Right lobe of liver (tissue), 6 donors: ENCODE measurements at regions not wholly inside any gene's neighbourhood (a gene's known extent, or its start where the extent isn't known, plus 50 kb on each side); places are given as distances from the start of the nearest gene placed in this dataset.
"Not testable (repeated sequence)": the region's sequence is repeated elsewhere in the genome, so short reads cannot be mapped to it uniquely, and the experiment has no call there.

ENCODE experiments used
- ATAC-seq, 4 donors: fragments of 200-7000 bp; cut with Tn5 transposase; one replicate each; pipeline ENCODE4 v1.9.1; 2020; ENCODE audit warnings: mild to moderate bottlenecking in 4 of 4, moderate library complexity in 4 of 4
- DNase-seq, 3 donors: peaks; one replicate each; pipeline ENCODE4 v3.0.0-alpha.2; 2020
- H3K27ac ChIP-seq, 3 donors: fragments of 200-600 bp; one replicate each; pipeline ENCODE4 v1.8.0; 2022
- H3K27me3 ChIP-seq, 2 donors: fragments of 200-600 bp; one replicate each; pipeline ENCODE4 v1.8.0; 2022
- H3K36me3 ChIP-seq, 4 donors: fragments of 200-600 bp; sonication (generic) in 1 of 4; one replicate each; pipeline versions ENCODE4 v1.5.1 to v1.8.0; 2017 to 2022; ENCODE audit warnings: control low read depth in 1 of 4
- H3K4me1 ChIP-seq, 4 donors: fragments of 200-600 bp; sonication (generic) in 1 of 4; one replicate each; pipeline versions ENCODE4 v1.5.1 to v1.8.0; 2017 to 2022; ENCODE audit warnings: control low read depth in 1 of 4
- H3K4me3 ChIP-seq, 3 donors: fragments of 200-600 bp; one replicate each; pipeline ENCODE4 v1.8.0; 2022
- H3K9me3 ChIP-seq, 4 donors: fragments of 200-600 bp; sonication (generic) in 1 of 4; one replicate each; pipeline versions ENCODE4 v1.5.1 to v1.8.0; 2017 to 2022; ENCODE audit warnings: control low read depth in 1 of 4
- WGBS: methylation state at CpG from one replicate; pipeline ENCODE4 v1.1.6; 2018; ENCODE audit warnings: low coverage, low lambda C conversion rate; ENCODE audit not compliant: insufficient coverage; ENCODE audit errors: missing lambda C conversion rate; 5-methylcytosine and 5-hydroxymethylcytosine counted together
- intact Hi-C, 2 donors: fragments of 100-400 bp; cut with DNase I; formaldehyde crosslinking; loops; one replicate each; pipeline versions ENCODE4 v1.11.2 to v1.14.1; 2022
- donor health status: DM: no; HTN: yes; CAD: no.
- donor health status: DM: no; HTN: no; CAD: no.
- donor health status: DM: no; HTN: no; CAD: no.
- donor health status: DM: no; HTN: yes; CAD: no.
- donor health status: DM: no; HTN: yes; CAD: no.

- H3K4me1 ChIP-seq, H3K4me3 ChIP-seq, H3K36me3 ChIP-seq, DNase-seq, ATAC-seq, H3K27ac ChIP-seq, intact Hi-C loops, H3K9me3 ChIP-seq, H3K27me3 ChIP-seq: not testable (repeated sequence)
- WGBS: 82% methylated on average over 9 of the region's 11 CpGs
Measured at GRCh38 chr12:8282181-8282580, 54.8 kb upstream of the FAM90A1 start.

GRCh38 chr12:8285681-8286080 lies 58.3 kb upstream of the FAM90A1 start:
- 89% methylated on average over 6 of the region's 10 CpGs for WGBS
- DNase-seq, H3K4me1 ChIP-seq, intact Hi-C loops, H3K27me3 ChIP-seq, H3K36me3 ChIP-seq, H3K27ac ChIP-seq, ATAC-seq, H3K4me3 ChIP-seq, H3K9me3 ChIP-seq: not testable (repeated sequence)

GRCh38 chr12:8291764-8292163 lies 64.3 kb upstream of the FAM90A1 start:
- H3K36me3 ChIP-seq, DNase-seq, intact Hi-C loops, H3K27me3 ChIP-seq, H3K4me3 ChIP-seq, ATAC-seq, H3K9me3 ChIP-seq, H3K27ac ChIP-seq, H3K4me1 ChIP-seq: not testable (repeated sequence)
- 79% methylated on average over 4 of the region's 11 CpGs for WGBS

- H3K27ac ChIP-seq, H3K9me3 ChIP-seq, H3K4me1 ChIP-seq, H3K27me3 ChIP-seq, ATAC-seq, H3K4me3 ChIP-seq, intact Hi-C loops, H3K36me3 ChIP-seq, DNase-seq: not testable (repeated sequence)
- WGBS: 76% methylated on average over 5 of the region's 7 CpGs
Measured at GRCh38 chr12:8294662-8295061, 67.2 kb upstream of the FAM90A1 start.

- H3K9me3 ChIP-seq, H3K27ac ChIP-seq, ATAC-seq, intact Hi-C loops, H3K36me3 ChIP-seq, H3K4me1 ChIP-seq, H3K27me3 ChIP-seq, DNase-seq, H3K4me3 ChIP-seq: not testable (repeated sequence)
- WGBS: 27% methylated on average over 3 of the region's 10 CpGs
Measured at GRCh38 chr12:8308611-8309010, 81.2 kb upstream of the FAM90A1 start.

- H3K4me3 ChIP-seq, H3K9me3 ChIP-seq, ATAC-seq, H3K27ac ChIP-seq, H3K36me3 ChIP-seq, H3K27me3 ChIP-seq, DNase-seq, intact Hi-C loops, H3K4me1 ChIP-seq: not testable (repeated sequence)
- WGBS: 89% methylated on average over 4 of the region's 4 CpGs
Measured at GRCh38 chr12:8315997-8316396, 88.6 kb upstream of the FAM90A1 start.

GRCh38 chr12:8317675-8318074 lies 90.3 kb upstream of the FAM90A1 start:
- 48% methylated on average over 5 of the region's 5 CpGs for WGBS
- DNase-seq, H3K27me3 ChIP-seq, H3K9me3 ChIP-seq, intact Hi-C loops, H3K4me3 ChIP-seq, H3K36me3 ChIP-seq, H3K27ac ChIP-seq, H3K4me1 ChIP-seq, ATAC-seq: not testable (repeated sequence)

- ATAC-seq, DNase-seq, H3K27ac ChIP-seq, H3K4me1 ChIP-seq, H3K27me3 ChIP-seq, H3K9me3 ChIP-seq, H3K36me3 ChIP-seq, H3K4me3 ChIP-seq, intact Hi-C loops: not testable (repeated sequence)
- WGBS: 33% methylated on average over 9 of the region's 11 CpGs
Measured at GRCh38 chr12:8320251-8320730, 92.9 kb upstream of the FAM90A1 start.

GRCh38 chr12:8320791-8321370 lies 93.5 kb upstream of the FAM90A1 start:
- WGBS: 66% methylated on average over 5 of the region's 7 CpGs
- intact Hi-C loops, H3K27ac ChIP-seq, DNase-seq, ATAC-seq, H3K36me3 ChIP-seq, H3K9me3 ChIP-seq, H3K4me1 ChIP-seq, H3K4me3 ChIP-seq, H3K27me3 ChIP-seq: not testable (repeated sequence)

- intact Hi-C loops, H3K4me3 ChIP-seq, H3K4me1 ChIP-seq, H3K36me3 ChIP-seq, DNase-seq, H3K27ac ChIP-seq, H3K9me3 ChIP-seq, H3K27me3 ChIP-seq, ATAC-seq: not testable (repeated sequence)
- 83% methylated on average over 2 of the region's 4 CpGs for WGBS
Measured at GRCh38 chr12:8325145-8325839, 97.9 kb upstream of the FAM90A1 start.

GRCh38 chr12:8328835-8329234 lies 101.4 kb upstream of the FAM90A1 start:
- H3K27me3 ChIP-seq, H3K9me3 ChIP-seq, H3K36me3 ChIP-seq, H3K27ac ChIP-seq, DNase-seq, ATAC-seq, intact Hi-C loops, H3K4me1 ChIP-seq, H3K4me3 ChIP-seq: not testable (repeated sequence)
- WGBS: 53% methylated on average over 3 of the region's 3 CpGs

GRCh38 chr12:8332373-8332772 lies 105.0 kb upstream of the FAM90A1 start:
- H3K4me3 ChIP-seq, intact Hi-C loops, H3K27me3 ChIP-seq, H3K9me3 ChIP-seq, H3K4me1 ChIP-seq, H3K27ac ChIP-seq, DNase-seq, ATAC-seq, H3K36me3 ChIP-seq: not testable (repeated sequence)
- 60% methylated on average over 2 of the region's 2 CpGs for WGBS
